ENCODE measurements at regions not wholly inside any gene's neighbourhood (a gene's known extent, or its start where the extent isn't known, plus 50 kb on each side); places are given as distances from the start of the nearest gene placed in this dataset.

DNA sequence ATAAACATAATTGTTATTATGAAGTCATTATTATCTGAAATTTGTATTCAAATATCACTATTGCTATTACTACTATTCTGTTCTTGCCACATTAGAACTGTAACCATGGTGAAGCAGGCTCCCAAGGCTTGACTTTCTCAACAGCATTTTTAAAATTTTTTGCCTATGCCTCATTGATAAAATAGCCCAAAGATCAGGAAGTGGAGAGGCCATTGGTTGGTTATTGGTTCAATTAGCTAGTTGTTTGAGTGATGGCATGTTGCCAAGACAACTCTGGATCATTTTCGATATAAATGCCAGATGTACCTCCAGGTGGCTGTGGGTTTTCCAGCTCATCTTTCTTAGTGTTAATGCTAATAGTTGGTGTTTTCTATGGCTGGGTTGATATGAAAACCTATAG is 513.5 kb downstream of the TRIB2 start:
- TF ChIP-seq CTCF (IDR thresholded peaks at IDR 0.05) = no peak
- no peak for TF ChIP-seq EZH2 (IDR thresholded peaks at IDR 0.05; ENCODE audit: borderline replicate concordance, insufficient read depth, low read depth, low read length, poor library complexity, severe bottlenecking)

Data from B cell (primary cell).